AG04449 (cell line): ENCODE measurements at regions not wholly inside any gene's neighbourhood (a gene's known extent, or its start where the extent isn't known, plus 50 kb on each side); places are given as distances from the start of the nearest gene placed in this dataset.

Source experiments
- CTCF ChIA-PET: fragments of 350-600 bp; formaldehyde crosslinking; extraction: SDS; loops from one replicate; lab custom pipeline; 2021; ENCODE audit warnings: antibody characterized with exemption; lab: Yijun Ruan, JAX
- POLR2A ChIA-PET: fragments of 400-600, 350-600 bp; formaldehyde crosslinking; extraction: SDS; loops from one replicate; lab custom pipeline; 2020; ENCODE audit warnings: antibody characterized with exemption, inconsistent platforms; lab: Yijun Ruan, JAX
- DNase-seq: peaks from one replicate; pipeline ENCODE4 v3.0.0-alpha.2; 2010; ENCODE audit warnings: low read depth, low spot score
- H3K4me3 ChIP-seq: 2 replicates; pipeline ENCODE4 v1.5.1; 2011; ENCODE audit warnings: low read depth, mild to moderate bottlenecking, control low read depth, low read length
- CTCF ChIP-seq: IDR thresholded peaks from one replicate; pipeline ENCODE4 v1.5.1; 2011; ENCODE audit warnings: mild to moderate bottlenecking, moderate library complexity, low read length, control low read depth, inconsistent platforms; ENCODE audit not compliant: insufficient read depth; ENCODE audit errors: missing control alignments

- TF ChIP-seq CTCF, result no peak
- ChIA-PET CTCF (interaction anchor here (0.6 to 3.2 kb wide), 7 partner anchors 9 to 275 kb away, joined by 3 to 17 read pairs (median 5); no protein-coding TSS in a partner anchor), POLR2A (interaction anchor here (0.6 to 2.7 kb wide), 6 partner anchors 12 to 271 kb away, joined by 3 to 25 read pairs (median 4); no protein-coding TSS in a partner anchor)
- DNase-seq, result no peak
- no peak overlapping the region for H3K4me3 ChIP-seq
These were observed 83.6 kb downstream of the MRPL14 start for GRCh38 chr6:44043479-44044153.

- no peak overlapping the region for H3K4me3 ChIP-seq
- no peak for DNase-seq
- ChIA-PET CTCF (interaction anchor here (0.9 to 3.2 kb wide), 8 partner anchors 9 to 274 kb away, joined by 3 to 17 read pairs (median 4); no protein-coding TSS in a partner anchor), POLR2A (interaction anchor here (0.9 to 2.7 kb wide), 7 partner anchors 10 to 273 kb away, joined by 3 to 25 read pairs (median 7); partner anchors contain the start of gene VEGFA)
- no peak for TF ChIP-seq CTCF
These were observed 84.2 kb downstream of the MRPL14 start for GRCh38 chr6:44042989-44043478.

- ChIA-PET POLR2A (interaction anchor here (0.9 to 2.7 kb wide), 10 partner anchors 11 to 272 kb away, joined by 3 to 25 read pairs (median 6); partner anchors contain the start of gene VEGFA), CTCF (interaction anchor here (0.9 to 3.2 kb wide), 9 partner anchors 10 to 273 kb away, joined by 3 to 17 read pairs (median 5); no protein-coding TSS in a partner anchor)
- H3K4me3 ChIP-seq, result no peak overlapping the region; the same call in 1 of the 2 replicates
- TF ChIP-seq CTCF, result no peak
- DNase-seq, result no peak
These were observed 84.8 kb downstream of the MRPL14 start for GRCh38 chr6:44042261-44042988.

GRCh38 chr6:44041461-44042260 is 85.6 kb downstream of the MRPL14 start:
- no peak overlapping the region; the same call in 1 of the 2 replicates for H3K4me3 ChIP-seq
- no peak for TF ChIP-seq CTCF
- ChIA-PET CTCF (interaction anchor here (1.0 to 3.2 kb wide), 7 partner anchors 11 to 267 kb away, joined by 3 to 17 read pairs (median 6); no protein-coding TSS in a partner anchor), POLR2A (interaction anchor here (0.8 to 2.7 kb wide), 9 partner anchors 11 to 271 kb away, joined by 3 to 25 read pairs (median 6); partner anchors contain the start of gene VEGFA)
- peak; percentile 99 for DNase-seq

GRCh38 chr6:44040786-44041185 is 86.5 kb downstream of the MRPL14 start:
- H3K4me3 ChIP-seq, result no peak overlapping the region
- no peak for TF ChIP-seq CTCF
- DNase-seq, result no peak
- POLR2A ChIA-PET, result interaction anchor here (1.3 to 2.7 kb wide), 5 partner anchors 12 to 270 kb away, joined by 3 to 25 read pairs (median 8); partner anchors contain the start of gene VEGFA
- CTCF ChIA-PET, result interaction anchor here (1.0 to 2.5 kb wide), 7 partner anchors 9 to 271 kb away, joined by 3 to 9 read pairs (median 4); partner anchors contain the start of gene VEGFA
